Activated naive CD4-positive, alpha-beta T cell treated with anti-CD3 and anti-CD28 coated beads, Interleukin-2, amount 50 U/mL, for 16 hours (primary cell): ENCODE measurements at regions not wholly inside any gene's neighbourhood (a gene's known extent, or its start where the extent isn't known, plus 50 kb on each side); places are given as distances from the start of the nearest gene placed in this dataset.

Source experiments
- DNase-seq: peaks from one replicate; pipeline ENCODE4 v3.0.0-alpha.2; 2020

GRCh38 chr6:56708810-56709597, 66.3 kb upstream of the DST start:
- no peak for DNase-seq

GRCh38 chr6:56706981-56707726, 64.5 kb upstream of the DST start:
- DNase-seq: no peak

- no peak for DNase-seq
Observed at GRCh38 chr6:56699066-56699654, 56.5 kb upstream of the DST start.

- no peak for DNase-seq
Observed at GRCh38 chr6:56695702-56696101, 53.0 kb upstream of the DST start.

- DNase-seq: no peak
Observed at GRCh38 chr6:56694002-56694401, 51.3 kb upstream of the DST start.

- DNase-seq: no peak
Observed at GRCh38 chr6:56693246-56693607, 50.5 kb upstream of the DST start.

GRCh38 chr6:56692523-56693245, 50.0 kb upstream of the DST start:
- no peak for DNase-seq
